GM10266 (cell line): ENCODE measurements at regions not wholly inside any gene's neighbourhood (a gene's known extent, or its start where the extent isn't known, plus 50 kb on each side); places are given as distances from the start of the nearest gene placed in this dataset.

Experiments used
- DNase-seq: peaks from one replicate; pipeline ENCODE4 v3.0.0; 2012; ENCODE audit errors: extremely low spot score
- CTCF ChIP-seq: IDR thresholded peaks from 2 replicates; pipeline ENCODE4 v1.5.1; 2012; ENCODE audit warnings: mild to moderate bottlenecking, low read depth; ENCODE audit not compliant: control insufficient read depth, insufficient read depth; ENCODE audit errors: missing control alignments

GRCh38 chr1:208741296-208741695, 497.1 kb upstream of the PLXNA2 start:
- no peak for DNase-seq

DNA sequence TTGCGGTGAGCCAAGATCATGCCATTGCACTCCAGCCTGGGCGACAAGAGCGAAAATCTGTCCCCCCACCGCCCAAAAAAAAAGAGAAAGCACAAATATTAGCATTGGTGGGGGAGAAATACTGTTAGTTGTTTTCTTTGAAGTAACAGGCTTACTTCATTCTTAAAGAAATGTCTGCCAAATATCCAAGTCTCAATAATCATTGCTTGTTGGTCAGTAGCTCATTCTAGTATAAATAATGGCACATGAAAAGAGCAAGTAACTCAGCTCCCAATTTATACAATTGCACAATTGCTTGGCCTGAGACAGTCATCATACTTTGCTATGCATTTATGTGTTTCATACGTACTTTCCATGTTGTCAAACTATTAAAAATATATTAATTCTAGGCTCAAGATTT, 499.2 kb upstream of the PLXNA2 start:
- DNase-seq: no peak
- no peak for TF ChIP-seq CTCF

More at GRCh38 chr1:208741296-208741695, 497.1 kb upstream of the PLXNA2 start:
- TF ChIP-seq CTCF: no peak

GRCh38 chr1:208747979-208748378, 503.8 kb upstream of the PLXNA2 start:
- DNase-seq: no peak
- TF ChIP-seq CTCF: no peak

- TF ChIP-seq CTCF: no peak
- DNase-seq: no peak
Observed at GRCh38 chr1:208748387-208749165, 504.4 kb upstream of the PLXNA2 start.

DNA sequence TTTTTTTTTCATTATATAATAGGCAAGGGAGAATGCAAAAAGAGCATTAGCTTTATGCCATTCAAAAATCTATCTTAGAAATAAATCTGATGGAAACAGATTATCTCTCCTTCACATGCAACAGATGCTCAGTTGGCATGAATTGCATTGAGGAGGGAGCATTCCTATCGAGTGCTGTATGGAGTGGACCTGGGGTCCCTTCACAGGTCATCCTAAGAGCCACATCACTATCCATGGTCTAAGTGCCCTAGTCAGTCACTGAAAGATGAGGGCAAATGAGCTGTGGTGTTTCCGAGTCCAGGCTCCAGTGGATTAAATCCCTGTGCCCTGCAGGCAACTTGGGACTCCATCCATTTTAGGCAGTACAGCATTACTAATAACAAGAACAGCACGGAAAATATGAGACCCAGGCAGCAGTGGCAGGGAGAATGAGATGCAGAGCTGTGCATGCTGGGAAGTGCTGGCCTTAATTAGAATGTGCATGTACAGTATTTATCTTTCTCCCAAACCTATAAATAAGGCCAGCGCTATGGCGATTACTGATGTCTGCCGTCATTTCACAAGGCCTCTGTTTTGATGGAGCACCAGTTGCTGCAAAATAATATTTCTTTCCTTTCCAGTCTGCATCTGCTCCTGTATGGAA, 512.3 kb upstream of the PLXNA2 start:
- no peak for DNase-seq
- TF ChIP-seq CTCF: no peak

- no peak for DNase-seq
- no peak for TF ChIP-seq CTCF
Observed at GRCh38 chr1:208757846-208758245, 513.7 kb upstream of the PLXNA2 start.

DNA sequence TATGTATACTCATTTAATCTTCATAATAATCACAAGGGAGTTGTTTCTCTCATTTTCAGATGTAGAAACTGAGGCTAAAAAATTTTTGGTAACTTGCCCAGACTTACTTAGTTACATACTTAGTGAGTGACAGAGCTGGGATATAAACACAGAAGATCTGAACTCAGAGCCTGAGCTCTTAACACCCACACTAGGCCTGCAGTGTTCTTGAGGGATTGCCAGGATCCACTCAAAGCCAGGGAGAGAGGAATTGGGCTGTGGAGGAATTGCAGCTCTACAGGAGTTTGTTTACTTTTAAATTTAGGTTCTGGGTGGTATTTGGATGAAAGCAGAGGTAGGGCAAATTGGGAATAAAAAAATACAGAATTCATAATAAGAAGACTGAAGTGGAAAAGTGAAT, 515.1 kb upstream of the PLXNA2 start:
- no peak for DNase-seq
- no peak for TF ChIP-seq CTCF
